ENCODE measurements at regions not wholly inside any gene's neighbourhood (a gene's known extent, or its start where the extent isn't known, plus 50 kb on each side); places are given as distances from the start of the nearest gene placed in this dataset.
A peak's percentile ranks its signal among the peaks of the same experiment; 100 is the strongest.

DNA sequence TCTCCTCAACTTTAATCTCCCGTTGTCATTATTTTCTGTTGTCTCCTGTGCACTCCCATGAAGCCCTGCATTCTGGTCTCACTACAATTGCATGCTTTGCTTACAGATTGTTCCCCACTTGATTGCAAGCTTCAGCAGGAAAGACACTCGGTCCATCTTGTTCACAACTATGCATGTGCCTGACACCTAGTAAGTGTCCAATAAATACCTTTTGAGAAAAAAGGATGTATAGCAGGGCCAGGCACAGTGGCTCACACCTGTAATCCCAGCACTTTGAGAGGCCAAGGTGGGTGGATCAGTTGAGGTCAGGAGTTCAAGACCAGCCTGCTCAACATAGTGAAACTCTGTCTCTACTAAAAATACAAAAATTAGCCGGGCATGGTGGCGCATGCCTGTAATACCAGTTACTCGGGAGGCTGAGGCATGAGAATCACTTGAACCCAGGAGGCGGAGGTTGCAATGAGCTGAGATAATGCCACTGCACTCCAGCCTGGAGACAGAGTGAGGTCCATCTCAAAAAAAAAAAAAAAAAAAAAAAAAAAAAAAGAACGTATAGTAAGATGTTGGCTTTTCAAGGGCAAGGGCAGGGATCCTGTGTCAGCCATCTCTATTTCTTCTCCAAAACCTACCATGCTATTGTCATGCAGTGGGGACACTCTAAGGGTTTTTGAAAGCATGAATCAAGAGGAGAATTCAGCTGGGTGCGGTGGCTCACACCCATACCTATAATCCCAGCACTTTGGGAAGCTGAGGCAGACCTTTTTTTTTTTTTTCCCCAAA lies 338.3 kb downstream of the MYCN start:
- DNase-seq (ENCODE audit: low read depth): no peak

DNA sequence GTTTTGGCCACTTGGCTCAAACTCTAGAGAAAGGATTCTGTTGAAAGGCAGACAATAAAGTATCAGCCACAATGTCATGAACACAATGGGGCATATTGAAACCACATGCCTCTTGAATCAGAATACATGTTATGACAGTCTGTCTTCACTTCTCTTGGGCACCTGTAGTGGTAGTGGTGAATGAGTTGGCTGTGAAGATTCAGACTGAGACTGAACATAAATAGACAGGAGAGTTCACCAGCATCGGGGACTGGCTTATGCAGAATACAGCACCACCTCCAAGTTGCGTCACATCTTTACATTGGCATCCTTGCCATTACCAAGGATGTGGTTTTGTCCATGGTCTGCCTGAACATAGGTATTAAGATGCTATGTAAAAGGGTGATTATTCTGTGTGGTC lies 336.8 kb downstream of the MYCN start:
- peak; percentile 51 for DNase-seq (ENCODE audit: low read depth)

- DNase-seq (ENCODE audit: low read depth): no peak
Observed at GRCh38 chr2:16275661-16276060, 335.3 kb downstream of the MYCN start.

DNA sequence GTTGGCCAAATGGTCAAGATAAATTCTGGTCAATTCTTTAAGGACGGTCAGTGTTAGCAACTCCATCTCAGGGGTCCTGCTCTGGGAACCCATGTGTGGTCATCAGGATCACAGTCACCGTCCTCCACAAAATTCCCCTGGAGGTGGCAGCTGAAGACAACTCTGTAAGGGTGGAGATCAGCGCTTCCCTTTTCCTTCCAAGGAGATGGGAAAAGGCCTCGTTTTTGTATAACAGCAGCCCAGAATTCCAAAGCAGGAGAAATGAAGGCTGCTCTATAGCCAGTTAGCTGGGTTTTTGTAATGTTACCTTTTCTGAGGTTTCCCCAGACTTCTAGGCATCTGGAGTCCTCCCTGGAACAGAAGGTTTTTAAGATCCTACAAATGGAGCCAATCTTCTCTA lies 334.8 kb downstream of the MYCN start:
- no peak for DNase-seq (ENCODE audit: low read depth)

DNA sequence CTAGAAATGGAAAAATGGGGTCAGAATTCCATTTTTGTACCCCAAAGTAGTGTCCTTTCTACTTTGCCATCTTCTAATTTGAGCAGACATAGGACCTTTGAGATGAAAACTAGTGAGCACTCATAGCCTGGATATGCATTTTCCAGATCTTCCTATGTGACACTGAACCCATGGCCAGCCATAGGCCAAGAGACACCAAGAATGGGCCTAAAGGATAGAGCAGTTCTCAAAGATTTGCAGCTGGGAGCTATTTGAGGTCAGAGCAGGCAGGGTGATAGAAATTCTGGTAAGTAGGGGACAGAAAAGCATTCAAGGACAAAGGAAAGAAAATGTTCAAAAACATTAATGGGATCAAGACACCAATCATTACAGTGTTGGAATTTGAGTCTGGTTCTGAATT lies 332.8 kb downstream of the MYCN start:
- no peak for DNase-seq (ENCODE audit: low read depth)

GRCh38 chr2:16272038-16272788 lies 331.9 kb downstream of the MYCN start:
- DNase-seq (ENCODE audit: low read depth): no peak

DNA sequence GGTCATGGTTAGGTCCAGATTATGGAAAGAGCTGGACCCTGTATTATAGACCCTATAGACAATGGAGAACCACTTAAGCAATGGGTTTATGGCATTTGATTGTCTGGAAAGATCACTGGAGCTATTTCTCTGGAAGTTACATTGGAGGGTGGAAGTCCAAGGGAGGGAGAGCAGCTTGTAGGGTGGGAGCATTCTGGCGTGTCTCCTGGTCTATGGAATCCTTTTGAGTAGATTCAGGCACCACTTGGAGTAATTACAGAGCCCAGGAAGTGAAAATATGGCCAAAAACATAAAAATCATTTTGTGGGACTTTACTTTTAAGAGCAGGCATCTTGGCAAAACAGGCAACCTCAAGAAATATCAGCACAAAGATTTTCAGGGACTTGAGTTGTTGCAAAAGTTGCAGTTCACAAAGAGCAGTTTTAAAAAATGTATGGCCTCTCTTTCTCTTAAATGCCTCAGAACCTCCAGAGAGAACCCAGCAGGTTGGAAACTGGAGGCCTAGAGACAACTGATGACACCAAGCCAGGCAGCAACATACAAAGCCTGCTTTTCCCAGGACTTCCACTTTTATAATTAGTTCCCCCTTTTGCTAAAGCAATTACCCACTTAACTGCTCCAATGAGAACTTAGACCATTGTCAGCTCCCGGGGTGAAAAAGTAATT lies 331.0 kb downstream of the MYCN start:
- no peak for DNase-seq (ENCODE audit: low read depth)

- no peak for DNase-seq (ENCODE audit: low read depth)
Observed at GRCh38 chr2:16270441-16270840, 330.1 kb downstream of the MYCN start.

DNA sequence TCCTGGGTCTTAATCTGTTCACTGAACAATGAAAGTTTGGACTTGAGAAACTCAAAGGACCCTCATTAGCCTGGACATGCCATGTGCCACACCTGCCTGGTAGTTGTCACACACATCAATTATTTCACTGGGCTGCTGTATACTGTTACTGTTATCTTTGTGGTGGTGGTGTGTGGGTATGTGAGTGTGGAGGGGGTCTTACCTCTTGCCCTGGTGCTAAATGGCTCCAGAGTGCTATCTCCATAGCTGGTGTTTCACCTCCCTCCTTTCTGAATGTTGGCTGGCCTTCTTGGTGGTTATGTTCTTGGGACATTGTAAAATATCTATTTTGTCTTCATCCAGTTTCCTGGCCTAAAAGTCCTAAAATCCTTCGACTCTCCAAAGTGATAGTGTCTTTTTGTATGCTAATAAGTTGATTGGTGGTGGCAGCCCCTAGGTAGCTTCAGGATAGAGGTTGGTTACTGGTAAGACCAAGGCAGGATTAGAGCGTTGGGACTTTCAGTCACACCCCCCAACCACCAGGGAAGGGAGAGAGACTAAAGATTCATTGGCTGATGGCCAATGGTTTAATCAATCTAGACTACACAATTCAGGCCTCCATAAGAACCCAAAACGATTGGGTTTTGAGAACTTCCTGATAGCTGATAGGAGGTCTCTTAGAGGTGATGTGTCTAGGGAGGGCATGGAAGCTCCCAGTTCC lies 328.1 kb downstream of the MYCN start:
- DNase-seq (ENCODE audit: low read depth): no peak

DNA sequence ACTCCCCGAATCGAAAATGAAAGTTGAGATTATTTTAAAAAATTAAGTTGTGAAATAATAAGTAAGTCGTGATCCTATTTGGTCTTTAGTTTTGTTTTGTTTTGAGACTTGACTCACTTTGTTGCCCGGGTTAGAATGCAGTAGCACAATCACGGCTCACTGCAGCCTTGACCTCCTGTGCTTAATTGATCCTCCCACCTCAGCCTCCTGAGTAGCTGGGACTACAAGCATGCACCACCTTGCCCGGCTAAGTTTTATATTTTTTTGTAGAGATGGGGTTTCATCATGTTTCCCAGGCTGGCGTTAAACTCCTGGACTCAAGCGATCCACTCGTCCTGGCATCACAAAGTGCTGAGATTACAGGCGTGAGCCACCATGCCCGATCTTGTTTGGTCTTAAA lies 326.2 kb downstream of the MYCN start:
- DNase-seq (ENCODE audit: low read depth): no peak

- DNase-seq (ENCODE audit: low read depth): no peak
Observed at GRCh38 chr2:16264931-16265540, 324.7 kb downstream of the MYCN start.

- no peak for DNase-seq (ENCODE audit: low read depth)
Observed at GRCh38 chr2:16264491-16264890, 324.1 kb downstream of the MYCN start.

- no peak for DNase-seq (ENCODE audit: low read depth)
Observed at GRCh38 chr2:16263241-16263890, 323.0 kb downstream of the MYCN start.

DNA sequence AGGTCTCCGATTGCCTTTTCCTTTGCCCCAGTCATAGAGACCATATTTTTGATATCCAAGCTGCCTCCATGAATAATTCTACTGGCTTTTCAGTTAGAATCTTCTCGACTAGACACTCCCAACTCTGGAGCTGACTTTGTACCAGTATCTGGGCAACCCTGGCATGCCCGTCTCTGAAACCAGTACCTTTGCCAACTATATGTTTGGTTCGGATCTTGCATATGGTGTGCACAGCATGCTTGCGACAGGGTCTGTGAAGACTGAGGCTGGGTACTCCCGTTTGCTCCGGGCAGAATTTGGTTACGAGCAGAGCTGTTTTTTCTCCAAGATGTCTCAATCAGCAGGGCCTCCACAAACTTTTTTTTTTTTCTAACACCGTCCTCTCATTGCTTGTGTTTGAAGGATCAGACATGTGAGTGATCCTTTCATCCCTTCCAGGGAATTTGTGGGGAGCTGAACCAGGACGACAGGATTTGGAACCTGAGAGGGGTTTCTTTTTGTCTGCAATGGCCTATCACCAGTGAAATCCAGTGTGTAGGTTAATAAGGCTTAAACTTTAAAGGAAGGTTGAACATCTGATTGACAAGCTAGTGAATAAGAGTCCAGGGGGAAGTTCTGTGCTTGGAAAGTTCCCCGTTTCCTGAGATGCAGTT lies 322.3 kb downstream of the MYCN start:
- no peak for DNase-seq (ENCODE audit: low read depth)

GRCh38 chr2:16261791-16262190 lies 321.4 kb downstream of the MYCN start:
- DNase-seq (ENCODE audit: low read depth): no peak

- DNase-seq (ENCODE audit: low read depth): no peak
Observed at GRCh38 chr2:16261071-16261470, 320.7 kb downstream of the MYCN start.

DNA sequence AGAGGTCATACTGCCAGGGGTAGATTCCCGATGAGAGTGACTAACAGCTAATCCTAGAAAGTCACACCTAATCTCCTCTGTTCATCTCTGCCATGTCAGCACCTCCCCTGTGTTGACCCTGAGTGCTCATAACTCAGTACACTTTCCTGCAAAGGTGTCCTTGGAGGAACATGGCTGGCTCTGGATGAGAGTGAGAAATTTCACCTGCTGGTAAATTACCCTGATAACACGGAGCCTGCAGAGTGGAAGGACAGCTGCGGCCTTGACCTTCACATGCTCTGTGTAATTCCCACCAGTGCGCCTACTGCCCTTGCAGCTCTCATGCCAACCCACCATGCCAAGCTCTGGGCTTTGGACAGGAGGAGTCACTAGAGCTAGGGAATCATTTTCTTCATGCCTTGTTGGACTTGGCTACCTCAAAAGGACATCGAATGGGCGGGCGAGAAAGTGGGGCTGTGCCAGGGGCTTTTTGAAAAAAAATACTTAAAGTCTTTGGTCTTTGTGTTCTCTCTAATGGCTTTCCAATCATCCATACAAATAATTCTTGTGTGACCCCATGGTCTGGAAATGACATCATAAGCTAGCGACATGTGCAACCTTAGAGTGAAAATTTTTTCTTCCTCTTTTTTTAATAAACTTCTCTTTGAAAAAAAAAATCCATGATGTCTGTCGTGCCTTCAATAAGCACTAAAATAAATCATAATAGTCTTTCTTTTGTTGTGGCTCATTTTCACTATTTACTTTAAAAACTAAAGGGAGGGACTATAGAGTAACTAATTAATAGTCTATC lies 319.9 kb downstream of the MYCN start:
- DNase-seq (ENCODE audit: low read depth): no peak

- no peak for DNase-seq (ENCODE audit: low read depth)
Observed at GRCh38 chr2:16259010-16259409, 318.7 kb downstream of the MYCN start.

GRCh38 chr2:16258350-16258749 lies 318.0 kb downstream of the MYCN start:
- DNase-seq (ENCODE audit: low read depth): no peak

Data from Daoy (cell line).